ENCODE measurements at regions not wholly inside any gene's neighbourhood (a gene's known extent, or its start where the extent isn't known, plus 50 kb on each side); places are given as distances from the start of the nearest gene placed in this dataset.

- Histone ChIP-seq H3K9ac (ENCODE audit: extremely low read depth, low read length, poor library complexity, severe bottlenecking) (no peak overlapping the region), H3K36me3 (ENCODE audit: control insufficient read depth, insufficient read depth, low read length) (no peaks in the 10 kb centered on the region), H3K27ac (ENCODE audit: low read depth, low read length) (no peak overlapping the region), H3K9me3 (ENCODE audit: control insufficient read depth, low read length) (no peaks in the 10 kb centered on the region), H3K4me3 (ENCODE audit: low read length) (no peak overlapping the region), H3K4me1 (ENCODE audit: control insufficient read depth, insufficient read depth, low read length) (no peaks in the 10 kb centered on the region), H3K27me3 (ENCODE audit: control insufficient read depth, insufficient read depth, low read length, poor library complexity, severe bottlenecking) (no peaks in the 10 kb centered on the region)
- Mint-ChIP-seq H3K27ac (no peak overlapping the region), H3K36me3 (ENCODE audit: low read depth) (peaks cover 2% of the 10 kb centered on the region), H3K27me3 (ENCODE audit: insufficient read depth) (no peaks in the 10 kb centered on the region), H3K4me1 (no peaks in the 10 kb centered on the region), H3K9me3 (peaks cover 9% of the 10 kb centered on the region), H3K4me3 (no peak overlapping the region)
- no peak for TF ChIP-seq CTCF (conservative IDR thresholded peaks at IDR 0.05)
- 90 to 95% methylated on average over 2 to 6 of the region's 6 CpGs for WGBS, 2 experiments (ENCODE audit: insufficient coverage in 1 of 2, insufficient read length in 1 of 2)
- DNase-seq = no peak
Observed at GRCh38 chr9:6114424-6114823, 99.0 kb upstream of the RANBP6 start.

GRCh38 chr9:6113819-6114218, 98.4 kb upstream of the RANBP6 start:
- no peak overlapping the region for H3K4me3 Mint-ChIP-seq
- H3K4me3 ChIP-seq (ENCODE audit: low read length) = no peak overlapping the region
- no peaks in the 10 kb centered on the region for H3K36me3 ChIP-seq (ENCODE audit: control insufficient read depth, insufficient read depth, low read length)
- H3K36me3 Mint-ChIP-seq (ENCODE audit: low read depth) = peaks cover 2% of the 10 kb centered on the region
- peaks cover 9% of the 10 kb centered on the region for H3K9me3 Mint-ChIP-seq
- 44 to 69% methylated on average over 3 to 6 of the region's 6 CpGs for WGBS, 2 experiments (ENCODE audit: insufficient coverage in 1 of 2, insufficient read length in 1 of 2)
- H3K27ac ChIP-seq (ENCODE audit: low read depth, low read length) = no peak overlapping the region
- no peak overlapping the region for H3K27ac Mint-ChIP-seq
- no peak for DNase-seq
- no peaks in the 10 kb centered on the region for H3K27me3 Mint-ChIP-seq (ENCODE audit: insufficient read depth)
- H3K27me3 ChIP-seq (ENCODE audit: control insufficient read depth, insufficient read depth, low read length, poor library complexity, severe bottlenecking) = no peaks in the 10 kb centered on the region
- no peaks in the 10 kb centered on the region for H3K4me1 ChIP-seq (ENCODE audit: control insufficient read depth, insufficient read depth, low read length)
- TF ChIP-seq CTCF (conservative IDR thresholded peaks at IDR 0.05) = no peak
- no peaks in the 10 kb centered on the region for H3K4me1 Mint-ChIP-seq
- no peak overlapping the region for H3K9ac ChIP-seq (ENCODE audit: extremely low read depth, low read length, poor library complexity, severe bottlenecking)
- H3K9me3 ChIP-seq (ENCODE audit: control insufficient read depth, low read length) = no peaks in the 10 kb centered on the region

GRCh38 chr9:6113312-6113711, 97.9 kb upstream of the RANBP6 start:
- peaks cover 9% of the 10 kb centered on the region for H3K9me3 Mint-ChIP-seq
- H3K27ac ChIP-seq (ENCODE audit: low read depth, low read length) = no peak overlapping the region
- H3K36me3 ChIP-seq (ENCODE audit: control insufficient read depth, insufficient read depth, low read length) = no peaks in the 10 kb centered on the region
- no peaks in the 10 kb centered on the region for H3K4me1 ChIP-seq (ENCODE audit: control insufficient read depth, insufficient read depth, low read length)
- no peak for TF ChIP-seq CTCF (conservative IDR thresholded peaks at IDR 0.05)
- H3K27me3 Mint-ChIP-seq (ENCODE audit: insufficient read depth) = no peaks in the 10 kb centered on the region
- H3K4me3 Mint-ChIP-seq = no peak overlapping the region
- DNase-seq = no peak
- 76 to 85% methylated on average over 3 to 5 of the region's 5 CpGs for WGBS, 2 experiments (ENCODE audit: insufficient coverage in 1 of 2, insufficient read length in 1 of 2)
- H3K4me1 Mint-ChIP-seq = no peaks in the 10 kb centered on the region
- H3K27ac Mint-ChIP-seq = no peak overlapping the region
- peaks cover 2% of the 10 kb centered on the region for H3K36me3 Mint-ChIP-seq (ENCODE audit: low read depth)
- H3K9ac ChIP-seq (ENCODE audit: extremely low read depth, low read length, poor library complexity, severe bottlenecking) = no peak overlapping the region
- H3K4me3 ChIP-seq (ENCODE audit: low read length) = no peak overlapping the region
- H3K9me3 ChIP-seq (ENCODE audit: control insufficient read depth, low read length) = no peaks in the 10 kb centered on the region
- no peaks in the 10 kb centered on the region for H3K27me3 ChIP-seq (ENCODE audit: control insufficient read depth, insufficient read depth, low read length, poor library complexity, severe bottlenecking)
